ENCODE measurements at regions not wholly inside any gene's neighbourhood (a gene's known extent, or its start where the extent isn't known, plus 50 kb on each side); places are given as distances from the start of the nearest gene placed in this dataset.
"Not testable (repeated sequence)": the region's sequence is repeated elsewhere in the genome, so short reads cannot be mapped to it uniquely, and the experiment has no call there.

- no peak for DNase-seq (ENCODE audit: low spot score)
Observed at GRCh38 chr18:59038295-59039039, 101.2 kb upstream of the SEC11C start.

GRCh38 chr18:59039040-59039320 is 100.7 kb upstream of the SEC11C start:
- not testable (repeated sequence) for DNase-seq (ENCODE audit: low spot score)

- DNase-seq (ENCODE audit: low spot score), result no peak
Observed at GRCh38 chr18:59039449-59039848, 100.2 kb upstream of the SEC11C start.

- DNase-seq (ENCODE audit: low spot score), result no peak
Observed at GRCh38 chr18:59040770-59041148, 98.9 kb upstream of the SEC11C start.

- no peak for DNase-seq (ENCODE audit: low spot score)
Observed at GRCh38 chr18:59041296-59041695, 98.4 kb upstream of the SEC11C start.

- DNase-seq (ENCODE audit: low spot score), result peak; percentile 65
Observed at GRCh38 chr18:59041819-59042815, 97.6 kb upstream of the SEC11C start.

- DNase-seq (ENCODE audit: low spot score), result no peak
Observed at GRCh38 chr18:59044855-59045254, 94.8 kb upstream of the SEC11C start.

- DNase-seq (ENCODE audit: low spot score), result no peak
Observed at GRCh38 chr18:59047321-59048047, 92.2 kb upstream of the SEC11C start.

GRCh38 chr18:59048048-59048363 is 91.7 kb upstream of the SEC11C start:
- no peak for DNase-seq (ENCODE audit: low spot score)

GRCh38 chr18:59048378-59048777 is 91.3 kb upstream of the SEC11C start:
- no peak for DNase-seq (ENCODE audit: low spot score)

- no peak for DNase-seq (ENCODE audit: low spot score)
Observed at GRCh38 chr18:59049721-59050660, 89.7 kb upstream of the SEC11C start.

- DNase-seq (ENCODE audit: low spot score), result no peak
Observed at GRCh38 chr18:59050661-59051057, 89.0 kb upstream of the SEC11C start.

GRCh38 chr18:59051470-59052165 is 88.1 kb upstream of the SEC11C start:
- DNase-seq (ENCODE audit: low spot score), result no peak

- DNase-seq (ENCODE audit: low spot score), result peak; percentile 55
Observed at GRCh38 chr18:59052965-59053820, 86.5 kb upstream of the SEC11C start.

GRCh38 chr18:59054496-59055287 is 85.0 kb upstream of the SEC11C start:
- DNase-seq (ENCODE audit: low spot score), result no peak

GRCh38 chr18:59055345-59056032 is 84.2 kb upstream of the SEC11C start:
- DNase-seq (ENCODE audit: low spot score), result no peak

GRCh38 chr18:59056706-59057492 is 82.8 kb upstream of the SEC11C start:
- DNase-seq (ENCODE audit: low spot score), result peak; percentile 71

GRCh38 chr18:59057493-59057795 is 82.2 kb upstream of the SEC11C start:
- DNase-seq (ENCODE audit: low spot score), result no peak

All from umbilical cord (tissue), 1 donor.